Fibroblast of lung (primary cell): ENCODE measurements at regions not wholly inside any gene's neighbourhood (a gene's known extent, or its start where the extent isn't known, plus 50 kb on each side); places are given as distances from the start of the nearest gene placed in this dataset.

ENCODE experiments used
- DNase-seq, 2 donors: peaks; one replicate each; pipeline versions ENCODE4 v3.0.0 to v3.0.0-alpha.2; 2010; ENCODE audit warnings: low read depth in 2 of 2
- H2AFZ ChIP-seq: 2 replicates; pipeline ENCODE4 v1.5.1; 2012; ENCODE audit warnings: low read length, control low read depth, inconsistent platforms
- H3K27ac ChIP-seq: 2 replicates; pipeline ENCODE4 v1.5.1; 2011; ENCODE audit warnings: low read length, control low read depth; ENCODE audit not compliant: insufficient read depth
- H3K27me3 ChIP-seq: 2 replicates; pipeline ENCODE4 v1.5.1; 2011; ENCODE audit warnings: mild to moderate bottlenecking, low read length; ENCODE audit not compliant: control insufficient read depth, insufficient read depth
- H3K36me3 ChIP-seq: 2 replicates; pipeline ENCODE4 v1.5.1; 2011; ENCODE audit warnings: low read length; ENCODE audit not compliant: control insufficient read depth, insufficient read depth
- H3K4me1 ChIP-seq: 2 replicates; pipeline ENCODE4 v1.5.1; 2011; ENCODE audit warnings: low read length; ENCODE audit not compliant: control insufficient read depth, insufficient read depth; ENCODE audit errors: extremely low read depth
- H3K4me2 ChIP-seq: 2 replicates; pipeline ENCODE4 v1.5.1; 2011; ENCODE audit warnings: low read length, control low read depth; ENCODE audit not compliant: insufficient read depth; ENCODE audit errors: extremely low read depth
- H3K4me3 ChIP-seq, 4 experiments: fragments of 200-600 bp in 1 of 4; sonication (generic) in 1 of 4; replicated peaks in 1 of 4; 2 replicates each; pipeline ENCODE4 v1.5.1; 2011 to 2016; ENCODE audit warnings: low read length in 4 of 4, low read depth in 3 of 4, mild to moderate bottlenecking in 3 of 4, control low read depth in 2 of 4, inconsistent platforms in 1 of 4, mixed read lengths in 1 of 4; ENCODE audit not compliant: insufficient read depth in 1 of 4; ENCODE audit errors: control extremely low read depth in 1 of 4
- H3K79me2 ChIP-seq: 2 replicates; pipeline ENCODE4 v1.5.1; 2012; ENCODE audit warnings: mild to moderate bottlenecking, low read length, inconsistent platforms; ENCODE audit not compliant: control insufficient read depth, insufficient read depth
- H3K9ac ChIP-seq: 2 replicates; pipeline ENCODE4 v1.5.1; 2011; ENCODE audit warnings: mild to moderate bottlenecking, low read length, control low read depth; ENCODE audit not compliant: insufficient read depth
- H3K9me3 ChIP-seq: 2 replicates; pipeline ENCODE4 v1.5.1; 2012; ENCODE audit warnings: low read depth, low read length; ENCODE audit not compliant: control insufficient read depth, insufficient read depth
- H4K20me1 ChIP-seq: 2 replicates; pipeline ENCODE4 v1.5.1; 2011; ENCODE audit warnings: low read length; ENCODE audit not compliant: control insufficient read depth, insufficient read depth; ENCODE audit errors: extremely low read depth
- CTCF ChIP-seq, 2 donors: IDR thresholded peaks in 1 of 2; conservative IDR thresholded peaks in 1 of 2; 1 replicate in 1 of 2; 2 replicates in 1 of 2; pipeline ENCODE4 v1.5.1; 2011 to 2012; ENCODE audit warnings: low read length in 2 of 2, control low read depth in 1 of 2, inconsistent platforms in 1 of 2, low read depth in 1 of 2, mild to moderate bottlenecking in 1 of 2
- EZH2 ChIP-seq: IDR thresholded peaks from 2 replicates; pipeline ENCODE4 v1.5.1; 2012; ENCODE audit warnings: low read length, control low read depth, mild to moderate bottlenecking; ENCODE audit errors: missing control alignments

- Histone ChIP-seq H3K4me3 (no peak overlapping the region), H3K9me3 (no peaks in the 10 kb centered on the region), H3K4me2 (no peak overlapping the region), H3K27ac (no peak overlapping the region), H3K4me1 (no peaks in the 10 kb centered on the region), H3K27me3 (no peaks in the 10 kb centered on the region), H3K36me3 (no peaks in the 10 kb centered on the region), H4K20me1 (no peaks in the 10 kb centered on the region), H3K79me2 (no peaks in the 10 kb centered on the region), H3K9ac (no peak overlapping the region), H2AFZ (no peak overlapping the region)
- TF ChIP-seq EZH2, result no peak
- no peak for TF ChIP-seq CTCF (conservative IDR thresholded peaks at IDR 0.05 in 1 of 2, IDR thresholded peaks at IDR 0.05 in 1 of 2; ENCODE audit: low read depth in 1 of 2, low read length in 2 of 2)
- no peak for DNase-seq
These were observed 198.9 kb upstream of the SOX2 start for GRCh38 chr3:181512787-181513186.

- Histone ChIP-seq H3K9me3 (no peaks in the 10 kb centered on the region), H3K36me3 (no peaks in the 10 kb centered on the region), H2AFZ (no peak overlapping the region), H4K20me1 (no peaks in the 10 kb centered on the region), H3K79me2 (no peaks in the 10 kb centered on the region), H3K4me2 (no peak overlapping the region), H3K9ac (no peak overlapping the region), H3K4me1 (no peaks in the 10 kb centered on the region), H3K27me3 (no peaks in the 10 kb centered on the region), H3K27ac (no peak overlapping the region), H3K4me3 (no peak overlapping the region)
- DNase-seq, result no peak
- TF ChIP-seq EZH2 (no peak), CTCF (conservative IDR thresholded peaks at IDR 0.05 in 1 of 2, IDR thresholded peaks at IDR 0.05 in 1 of 2; ENCODE audit: low read depth in 1 of 2, low read length in 2 of 2) (no peak)
These were observed 201.2 kb upstream of the SOX2 start for GRCh38 chr3:181510500-181510899.

GRCh38 chr3:181497358-181497757, 214.4 kb upstream of the SOX2 start:
- H3K9ac ChIP-seq, result no peak overlapping the region
- H3K4me3 ChIP-seq, result no peak overlapping the region
- H2AFZ ChIP-seq, result no peak overlapping the region
- H3K27me3 ChIP-seq, result no peaks in the 10 kb centered on the region
- H3K4me2 ChIP-seq, result no peak overlapping the region
- H4K20me1 ChIP-seq, result no peaks in the 10 kb centered on the region
- no peaks in the 10 kb centered on the region for H3K36me3 ChIP-seq
- H3K27ac ChIP-seq, result no peak overlapping the region
- TF ChIP-seq EZH2, result no peak
- TF ChIP-seq CTCF (conservative IDR thresholded peaks at IDR 0.05 in 1 of 2, IDR thresholded peaks at IDR 0.05 in 1 of 2; ENCODE audit: low read depth in 1 of 2, low read length in 2 of 2), result no peak
- H3K9me3 ChIP-seq, result no peaks in the 10 kb centered on the region
- no peaks in the 10 kb centered on the region for H3K4me1 ChIP-seq
- H3K79me2 ChIP-seq, result no peaks in the 10 kb centered on the region
- DNase-seq, result no peak
